ENCODE measurements at regions not wholly inside any gene's neighbourhood (a gene's known extent, or its start where the extent isn't known, plus 50 kb on each side); places are given as distances from the start of the nearest gene placed in this dataset.

DNA sequence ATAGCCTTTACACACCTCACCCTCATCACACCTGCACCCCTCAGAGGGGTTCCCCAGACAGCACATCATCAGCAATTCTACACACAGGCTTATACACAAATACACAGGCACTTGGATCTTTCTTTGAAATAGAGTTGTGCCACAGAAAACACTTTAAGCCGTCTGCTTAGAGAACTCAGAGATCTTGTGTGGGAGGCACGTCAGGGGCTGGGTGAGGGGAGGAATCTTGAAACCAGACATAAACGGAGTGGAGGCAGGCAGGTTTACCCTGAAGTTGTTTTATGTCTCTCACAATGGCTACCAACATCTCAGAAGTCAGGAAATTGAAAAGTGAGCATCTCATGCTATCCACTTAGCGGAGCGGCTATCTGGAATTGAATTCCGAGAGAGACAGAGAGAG, 151.9 kb upstream of the GJB5 start:
- FAIRE-seq: no peak
- Histone ChIP-seq H3K4me3 (ENCODE audit: control insufficient read depth in 2 of 3, extremely low read depth in 1 of 3, insufficient read depth in 2 of 3, low read depth in 1 of 3, low read length in 3 of 3) (no peak overlapping the region), H3K9me3 (ENCODE audit: control insufficient read depth, low read depth, low read length) (no peaks in the 10 kb centered on the region), H3K27me3 (ENCODE audit: control insufficient read depth, extremely low read depth, insufficient read depth, low read length) (peaks cover 2% of the 10 kb centered on the region), H3K4me1 (ENCODE audit: control insufficient read depth, extremely low read depth, insufficient read depth, low read length) (no peaks in the 10 kb centered on the region), H2AFZ (ENCODE audit: control insufficient read depth, low read length) (no peak overlapping the region), H3K4me2 (ENCODE audit: control insufficient read depth, extremely low read depth, insufficient read depth, low read depth, low read length) (no peak overlapping the region), H3K9ac (ENCODE audit: control insufficient read depth, extremely low read depth, insufficient read depth, low read length) (no peak overlapping the region), H3K79me2 (ENCODE audit: control insufficient read depth, insufficient read depth, low read length) (no peaks in the 10 kb centered on the region), H3K27ac (ENCODE audit: control insufficient read depth, insufficient read depth, low read length) (no peak overlapping the region), H4K20me1 (ENCODE audit: control insufficient read depth, extremely low read depth, insufficient read depth, low read length) (no peaks in the 10 kb centered on the region), H3K9me1 (ENCODE audit: control insufficient read depth, extremely low read depth, insufficient read depth, low read length) (no peaks in the 10 kb centered on the region), H3K36me3 (ENCODE audit: control insufficient read depth in 2 of 2, extremely low read depth in 1 of 2, insufficient read depth in 2 of 2, low read length in 2 of 2) (no peaks in the 10 kb centered on the region)
- TF ChIP-seq, protein P1, sequence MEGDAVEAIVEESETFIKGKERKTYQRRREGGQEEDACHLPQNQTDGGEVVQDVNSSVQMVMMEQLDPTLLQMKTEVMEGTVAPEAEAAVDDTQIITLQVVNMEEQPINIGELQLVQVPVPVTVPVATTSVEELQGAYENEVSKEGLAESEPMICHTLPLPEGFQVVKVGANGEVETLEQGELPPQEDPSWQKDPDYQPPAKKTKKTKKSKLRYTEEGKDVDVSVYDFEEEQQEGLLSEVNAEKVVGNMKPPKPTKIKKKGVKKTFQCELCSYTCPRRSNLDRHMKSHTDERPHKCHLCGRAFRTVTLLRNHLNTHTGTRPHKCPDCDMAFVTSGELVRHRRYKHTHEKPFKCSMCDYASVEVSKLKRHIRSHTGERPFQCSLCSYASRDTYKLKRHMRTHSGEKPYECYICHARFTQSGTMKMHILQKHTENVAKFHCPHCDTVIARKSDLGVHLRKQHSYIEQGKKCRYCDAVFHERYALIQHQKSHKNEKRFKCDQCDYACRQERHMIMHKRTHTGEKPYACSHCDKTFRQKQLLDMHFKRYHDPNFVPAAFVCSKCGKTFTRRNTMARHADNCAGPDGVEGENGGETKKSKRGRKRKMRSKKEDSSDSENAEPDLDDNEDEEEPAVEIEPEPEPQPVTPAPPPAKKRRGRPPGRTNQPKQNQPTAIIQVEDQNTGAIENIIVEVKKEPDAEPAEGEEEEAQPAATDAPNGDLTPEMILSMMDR (optimal IDR thresholded peaks at IDR 0.05 in 1 of 3, IDR thresholded peaks at IDR 0.05 in 1 of 3, conservative IDR thresholded peaks at IDR 0.05 in 1 of 3; ENCODE audit: extremely low read depth in 1 of 3, insufficient read depth in 2 of 3, low read length in 3 of 3): no peak
- no peak for TF ChIP-seq EZH2 (IDR thresholded peaks at IDR 0.05; ENCODE audit: low read length)
- DNase-seq (ENCODE audit: low read depth, low spot score): no peak
- dilution Hi-C loops (cut with MboI; ENCODE audit: extremely low pct_ligation_motif_present, low sequenced_read_pairs): no loop called here

DNA sequence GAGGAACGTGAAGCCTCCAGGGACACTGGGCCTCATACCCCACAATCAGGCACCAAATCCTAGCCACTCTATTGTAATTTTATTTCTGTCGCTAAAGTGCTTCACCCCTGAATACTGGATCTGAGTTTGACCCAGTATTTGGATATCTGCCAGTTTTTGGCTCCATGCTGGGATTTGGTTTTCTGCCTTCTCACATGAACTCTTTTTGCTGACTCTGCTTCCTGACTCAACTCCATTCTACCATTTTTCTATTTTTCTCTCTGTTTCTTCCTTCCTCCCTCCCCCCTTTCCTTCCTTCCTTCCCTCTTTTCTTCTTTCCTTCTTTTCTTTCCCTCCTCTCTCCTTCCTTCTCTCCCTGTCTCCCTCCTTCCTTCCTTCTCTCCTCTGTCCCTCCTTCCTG, 151.3 kb upstream of the GJB5 start:
- Histone ChIP-seq H3K9me3 (ENCODE audit: control insufficient read depth, low read depth, low read length) (no peaks in the 10 kb centered on the region), H3K4me2 (ENCODE audit: control insufficient read depth, extremely low read depth, insufficient read depth, low read depth, low read length) (no peak overlapping the region), H3K4me1 (ENCODE audit: control insufficient read depth, extremely low read depth, insufficient read depth, low read length) (no peaks in the 10 kb centered on the region), H4K20me1 (ENCODE audit: control insufficient read depth, extremely low read depth, insufficient read depth, low read length) (no peaks in the 10 kb centered on the region), H2AFZ (ENCODE audit: control insufficient read depth, low read length) (no peak overlapping the region), H3K36me3 (ENCODE audit: control insufficient read depth in 2 of 2, extremely low read depth in 1 of 2, insufficient read depth in 2 of 2, low read length in 2 of 2) (no peaks in the 10 kb centered on the region), H3K9ac (ENCODE audit: control insufficient read depth, extremely low read depth, insufficient read depth, low read length) (no peak overlapping the region), H3K79me2 (ENCODE audit: control insufficient read depth, insufficient read depth, low read length) (no peaks in the 10 kb centered on the region), H3K27ac (ENCODE audit: control insufficient read depth, insufficient read depth, low read length) (no peak overlapping the region), H3K9me1 (ENCODE audit: control insufficient read depth, extremely low read depth, insufficient read depth, low read length) (no peaks in the 10 kb centered on the region), H3K27me3 (ENCODE audit: control insufficient read depth, extremely low read depth, insufficient read depth, low read length) (peaks cover 2% of the 10 kb centered on the region), H3K4me3 (ENCODE audit: control insufficient read depth in 2 of 3, extremely low read depth in 1 of 3, insufficient read depth in 2 of 3, low read depth in 1 of 3, low read length in 3 of 3) (no peak overlapping the region)
- DNase-seq (ENCODE audit: low read depth, low spot score): no peak
- no peak for TF ChIP-seq EZH2 (IDR thresholded peaks at IDR 0.05; ENCODE audit: low read length)
- TF ChIP-seq, protein P1 (optimal IDR thresholded peaks at IDR 0.05 in 1 of 3, IDR thresholded peaks at IDR 0.05 in 1 of 3, conservative IDR thresholded peaks at IDR 0.05 in 1 of 3; ENCODE audit: extremely low read depth in 1 of 3, insufficient read depth in 2 of 3, low read length in 3 of 3): no peak
- FAIRE-seq: no peak
- dilution Hi-C loops (cut with MboI; ENCODE audit: extremely low pct_ligation_motif_present, low sequenced_read_pairs): no loop called here
